GM23338 (cell line): ENCODE measurements at regions not wholly inside any gene's neighbourhood (a gene's known extent, or its start where the extent isn't known, plus 50 kb on each side); places are given as distances from the start of the nearest gene placed in this dataset.

Source experiments
- ATAC-seq: fragments of 200-7000 bp; cut with Tn5 transposase; 3 replicates; pipeline ENCODE4 v1.9.1; 2020
- DNase-seq: peaks from one replicate; pipeline ENCODE4 v3.0.0-alpha.2; 2015; ENCODE audit warnings: low spot score
- H2AFZ ChIP-seq: fragments of 200-600 bp; sonication (generic); 2 replicates; pipeline ENCODE4 v1.8.0; 2016; ENCODE audit warnings: antibody characterized with exemption, mild to moderate bottlenecking, moderate library complexity
- H3F3A ChIP-seq: fragments of 200-600 bp; sonication (generic); replicated peaks from 2 replicates; pipeline ENCODE4 v1.8.0; 2017; ENCODE audit warnings: antibody characterized with exemption, mixed run types, low read depth
- H3K27ac ChIP-seq: fragments of 200-600 bp; sonication (generic); 2 replicates; pipeline ENCODE4 v1.6.1; 2016; ENCODE audit warnings: low read depth
- H3K27me3 ChIP-seq: fragments of 200-600 bp; sonication (generic); 2 replicates; pipeline ENCODE4 v1.8.0; 2016; ENCODE audit warnings: mild to moderate bottlenecking, mixed run types, moderate library complexity; ENCODE audit not compliant: insufficient read depth
- H3K36me3 ChIP-seq: fragments of 200-600 bp; sonication (generic); 2 replicates; pipeline ENCODE4 v1.8.0; 2016; ENCODE audit warnings: mild to moderate bottlenecking; ENCODE audit not compliant: insufficient read depth
- H3K4me1 ChIP-seq: fragments of 200-600 bp; sonication (generic); 2 replicates; pipeline ENCODE4 v1.8.0; 2016; ENCODE audit warnings: mild to moderate bottlenecking, moderate library complexity; ENCODE audit not compliant: insufficient read depth
- H3K4me2 ChIP-seq: fragments of 200-600 bp; sonication (generic); 2 replicates; pipeline ENCODE4 v1.7.1; 2017; ENCODE audit warnings: mixed run types
- H3K4me3 ChIP-seq: fragments of 200-600 bp; sonication (generic); 2 replicates; pipeline ENCODE4 v1.6.1; 2016; ENCODE audit warnings: mixed run types
- H3K79me2 ChIP-seq: fragments of 200-600 bp; sonication (generic); replicated peaks from 2 replicates; pipeline ENCODE4 v1.8.0; 2017; ENCODE audit warnings: mild to moderate bottlenecking; ENCODE audit not compliant: insufficient read depth
- H3K9me2 ChIP-seq: fragments of 200-600 bp; sonication (generic); 2 replicates; pipeline ENCODE4 v1.8.0; 2017; ENCODE audit not compliant: insufficient read depth
- H4K20me1 ChIP-seq: fragments of 200-600 bp; sonication (generic); replicated peaks from 2 replicates; pipeline ENCODE4 v1.8.0; 2017; ENCODE audit warnings: mild to moderate bottlenecking; ENCODE audit not compliant: insufficient read depth
- H3K27ac Mint-ChIP-seq: 2 replicates; pipeline ENCODE4 v1.8.0; 2020; ENCODE audit warnings: inconsistent platforms, mild to moderate bottlenecking, moderate library complexity, mixed read lengths
- H3K27me3 Mint-ChIP-seq: 3 replicates; pipeline ENCODE4 v1.8.0; 2022; ENCODE audit warnings: low read depth, mild to moderate bottlenecking, moderate library complexity, mixed read lengths, inconsistent platforms; ENCODE audit not compliant: insufficient read depth, poor library complexity
- H3K36me3 Mint-ChIP-seq: 3 replicates; pipeline ENCODE4 v1.8.0; 2021; ENCODE audit warnings: low read depth, mild to moderate bottlenecking, inconsistent platforms, moderate library complexity, mixed read lengths
- H3K4me1 Mint-ChIP-seq: 3 replicates; pipeline ENCODE4 v1.8.0; 2020; ENCODE audit warnings: mild to moderate bottlenecking, inconsistent platforms, mixed read lengths
- H3K4me3 Mint-ChIP-seq: 3 replicates; pipeline ENCODE4 v1.8.0; 2021; ENCODE audit warnings: moderate library complexity, mild to moderate bottlenecking, inconsistent platforms, mixed read lengths
- H3K9me3 Mint-ChIP-seq: 3 replicates; pipeline ENCODE4 v1.8.0; 2020; ENCODE audit warnings: moderate library complexity, mild to moderate bottlenecking, inconsistent platforms, mixed read lengths
- CREB1 ChIP-seq: fragments of 250-450 bp; sonication (Bioruptor Pico); IDR thresholded peaks from 2 replicates; pipeline ENCODE4 v1.5.0; 2020; ENCODE audit warnings: low read depth, mild to moderate bottlenecking, moderate library complexity
- CTCF ChIP-seq, 2 experiments: fragments of 200-600 bp in 1 of 2; sonication (generic) in 1 of 2; conservative IDR thresholded peaks; 2 replicates each; pipeline versions ENCODE4 v1.5.1 to v1.6.1; 2016 to 2017; ENCODE audit warnings: antibody characterized with exemption in 2 of 2, low read depth in 2 of 2, mild to moderate bottlenecking in 2 of 2, moderate library complexity in 1 of 2
- ETS1 ChIP-seq: IDR thresholded peaks from 2 replicates; pipeline ENCODE4 v1.6.1; 2016; ENCODE audit warnings: antibody characterized with exemption
- EZH2 ChIP-seq: fragments of 200-600 bp; sonication (generic); IDR thresholded peaks from one replicate; pipeline ENCODE4 v1.8.0; 2017; ENCODE audit warnings: antibody characterized with exemption, mild to moderate bottlenecking, low read depth; ENCODE audit not compliant: unreplicated experiment
- EZH2phosphoT487 ChIP-seq: fragments of 200-600 bp; sonication (generic); IDR thresholded peaks from one replicate; pipeline ENCODE4 v1.8.1; 2018; ENCODE audit warnings: antibody characterized with exemption; ENCODE audit not compliant: unreplicated experiment
- JUNB ChIP-seq: IDR thresholded peaks from one replicate; pipeline ENCODE4 v1.6.1; 2016; ENCODE audit warnings: antibody characterized with exemption; ENCODE audit not compliant: unreplicated experiment
- NANOG ChIP-seq: IDR thresholded peaks from 2 replicates; pipeline ENCODE4 v1.6.1; 2016; ENCODE audit warnings: antibody characterized with exemption, borderline replicate concordance
- POLR2AphosphoS5 ChIP-seq: IDR thresholded peaks from 2 replicates; pipeline ENCODE4 v1.6.1; 2016; ENCODE audit warnings: antibody characterized with exemption, low read depth
- REST ChIP-seq: IDR thresholded peaks from one replicate; pipeline ENCODE4 v1.6.1; 2018; ENCODE audit warnings: antibody characterized with exemption; ENCODE audit not compliant: unreplicated experiment
- STAT1 ChIP-seq: IDR thresholded peaks from one replicate; pipeline ENCODE4 v1.6.1; 2016; ENCODE audit warnings: antibody characterized with exemption; ENCODE audit not compliant: unreplicated experiment
- ZNF114 ChIP-seq: fragments of 250-450 bp; sonication (Bioruptor Pico); IDR thresholded peaks from 2 replicates; pipeline ENCODE4 v1.5.0; 2020; ENCODE audit warnings: mild to moderate bottlenecking, moderate library complexity
- ZNF331 ChIP-seq: fragments of 250-450 bp; sonication (Bioruptor Pico); IDR thresholded peaks from 2 replicates; pipeline ENCODE4 v1.5.0; 2020; ENCODE audit warnings: low read depth, mild to moderate bottlenecking, moderate library complexity
- ZNF462 ChIP-seq: fragments of 250-450 bp; sonication (Bioruptor Pico); IDR thresholded peaks from 2 replicates; pipeline ENCODE4 v1.5.0; 2020; ENCODE audit warnings: mild to moderate bottlenecking, moderate library complexity

- Mint-ChIP-seq H3K4me3 (no peak overlapping the region), H3K36me3 (0 out of 3 replicates have a peak, but pooled peaks cover 4% of the 10 kb centered on the region), H3K27ac (no peak overlapping the region), H3K27me3 (peaks cover 3% of the 10 kb centered on the region), H3K4me1 (peaks cover 7% of the 10 kb centered on the region), H3K9me3 (no peaks in the 10 kb centered on the region)
- no peaks in the 10 kb centered on the region for H3K79me2 ChIP-seq
- DNase-seq, result no peak
- H2AFZ ChIP-seq, result no peak overlapping the region
- no peaks in the 10 kb centered on the region for H3K36me3 ChIP-seq
- no peak overlapping the region for H3K4me2 ChIP-seq
- H3F3A ChIP-seq, result no peaks in the 10 kb centered on the region
- H3K27ac ChIP-seq, result no peak overlapping the region
- no peak overlapping the region for H3K4me3 ChIP-seq
- H4K20me1 ChIP-seq, result no peaks in the 10 kb centered on the region
- H3K4me1 ChIP-seq, result peaks cover 1% of the 10 kb centered on the region; the same call in 1 of the 2 replicates
- H3K9me2 ChIP-seq, result peaks cover 16% of the 10 kb centered on the region
- TF ChIP-seq ZNF462 (no peak), STAT1 (no peak), EZH2 (no peak), ZNF114 (no peak), CTCF (conservative IDR thresholded peaks at IDR 0.05; ENCODE audit: low read depth in 2 of 2) (no peak), ETS1 (no peak), EZH2phosphoT487 (no peak), NANOG (no peak), REST (no peak), ZNF331 (CRISPR knock-in tag) (no peak), POLR2AphosphoS5 (no peak), JUNB (no peak), CREB1 (CRISPR knock-in tag) (no peak)
- ATAC-seq, result no peak
- no peaks in the 10 kb centered on the region for H3K27me3 ChIP-seq
These were observed 296.1 kb upstream of the UMPS start for GRCh38 chr3:124434176-124434575.
